ENCODE measurements at regions not wholly inside any gene's neighbourhood (a gene's known extent, or its start where the extent isn't known, plus 50 kb on each side); places are given as distances from the start of the nearest gene placed in this dataset.

- TF ChIP-seq CTCF (conservative IDR thresholded peaks at IDR 0.05) = no peak
- no peak for TF ChIP-seq EZH2 (IDR thresholded peaks at IDR 0.05; ENCODE audit: low read depth)
These were observed 234.3 kb upstream of the IGF1R start for GRCh38 chr15:98413933-98414546.
